GM23248 (cell line): ENCODE measurements at regions not wholly inside any gene's neighbourhood (a gene's known extent, or its start where the extent isn't known, plus 50 kb on each side); places are given as distances from the start of the nearest gene placed in this dataset.

ENCODE experiments used
- DNase-seq: peaks from one replicate; pipeline ENCODE4 v3.0.0-alpha.2; 2015
- H2AFZ ChIP-seq: fragments of 200-600 bp; sonication (generic); 2 replicates; pipeline ENCODE4 v1.6.1; 2016; ENCODE audit warnings: antibody characterized with exemption
- H3F3A ChIP-seq: fragments of 200-600 bp; sonication (generic); 2 replicates; pipeline ENCODE4 v1.6.1; 2016; ENCODE audit warnings: mild to moderate bottlenecking, antibody characterized with exemption, mixed run types; ENCODE audit not compliant: insufficient read depth
- H3K27ac ChIP-seq: fragments of 200-600 bp; sonication (generic); 2 replicates; pipeline ENCODE4 v1.5.1; 2016; ENCODE audit warnings: mild to moderate bottlenecking
- H3K27me3 ChIP-seq: fragments of 200-600 bp; sonication (generic); replicated peaks from 2 replicates; pipeline ENCODE4 v1.6.1; 2016; ENCODE audit warnings: mild to moderate bottlenecking; ENCODE audit not compliant: insufficient read depth
- H3K36me3 ChIP-seq: fragments of 200-600 bp; sonication (generic); 2 replicates; pipeline ENCODE4 v1.6.1; 2016; ENCODE audit warnings: low read depth, mild to moderate bottlenecking
- H3K4me1 ChIP-seq: fragments of 200-600 bp; sonication (generic); 2 replicates; pipeline ENCODE4 v1.6.1; 2016; ENCODE audit warnings: mild to moderate bottlenecking; ENCODE audit not compliant: insufficient read depth
- H3K4me2 ChIP-seq: fragments of 200-600 bp; sonication (generic); one replicate; pipeline ENCODE4 v1.6.1; 2016; ENCODE audit warnings: mild to moderate bottlenecking; ENCODE audit not compliant: unreplicated experiment
- H3K4me3 ChIP-seq: fragments of 200-600 bp; sonication (generic); 2 replicates; pipeline ENCODE4 v1.5.1; 2016; ENCODE audit warnings: mild to moderate bottlenecking
- H3K79me2 ChIP-seq: fragments of 200-600 bp; sonication (generic); 2 replicates; pipeline ENCODE4 v1.6.1; 2016; ENCODE audit warnings: mild to moderate bottlenecking; ENCODE audit not compliant: insufficient read depth
- H3K9ac ChIP-seq: fragments of 200-600 bp; sonication (generic); 2 replicates; pipeline ENCODE4 v1.6.1; 2016; ENCODE audit warnings: mild to moderate bottlenecking
- H3K9me2 ChIP-seq: fragments of 200-600 bp; sonication (generic); 2 replicates; pipeline ENCODE4 v1.6.1; 2016; ENCODE audit warnings: mixed run types, mild to moderate bottlenecking, moderate library complexity; ENCODE audit not compliant: insufficient read depth
- H3K9me3 ChIP-seq: fragments of 200-600 bp; sonication (generic); one replicate; pipeline ENCODE4 v1.6.1; 2017; ENCODE audit warnings: low read depth
- H4K20me1 ChIP-seq: fragments of 200-600 bp; sonication (generic); 2 replicates; pipeline ENCODE4 v1.6.0; 2016; ENCODE audit not compliant: insufficient read depth
- EZH2 ChIP-seq: fragments of 200-600 bp; sonication (generic); IDR thresholded peaks from 2 replicates; pipeline ENCODE4 v1.6.1; 2018; ENCODE audit warnings: antibody characterized with exemption, mild to moderate bottlenecking; ENCODE audit not compliant: insufficient read depth, poor library complexity, severe bottlenecking
- EZH2phosphoT487 ChIP-seq: fragments of 200-600 bp; sonication (generic); IDR thresholded peaks from 2 replicates; pipeline ENCODE4 v1.6.1; 2018; ENCODE audit warnings: antibody characterized with exemption, moderate library complexity, mild to moderate bottlenecking, low read depth; ENCODE audit not compliant: insufficient read depth
- WGBS, 2 experiments: methylation state at CpG; one replicate each; pipeline ENCODE4 v1.1.6; 2015 to 2017; ENCODE audit warnings: low lambda C conversion rate in 2 of 2, low coverage in 1 of 2; ENCODE audit errors: missing lambda C conversion rate in 2 of 2; 5-methylcytosine and 5-hydroxymethylcytosine counted together
- in situ Hi-C: fragments of 300-500 bp; cut with MboI; formaldehyde crosslinking; loops from 2 replicates; pipeline ENCODE4 v1.15.0; 2020

DNA sequence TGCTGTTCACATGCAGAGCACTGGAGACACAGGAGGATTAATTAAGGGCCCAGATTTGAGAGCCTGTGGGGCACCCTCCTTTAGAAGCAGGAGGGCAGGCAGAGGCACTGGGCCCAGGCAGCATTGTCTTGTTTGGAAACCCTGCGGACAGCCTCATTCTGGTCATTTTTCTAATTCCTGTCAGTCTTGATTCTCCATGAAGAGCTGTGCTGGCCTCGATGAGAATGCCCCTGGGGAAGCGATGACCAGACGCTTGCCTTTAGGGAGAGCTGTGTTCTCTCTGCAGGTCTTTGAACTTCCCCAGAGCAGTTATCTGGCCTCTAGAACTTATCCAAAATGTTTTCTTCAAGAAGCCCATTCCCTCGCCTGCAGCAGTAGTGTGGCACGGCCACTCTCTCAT lies 117.8 kb upstream of the PTCH1 start:
- Histone ChIP-seq H3K79me2 (no peaks in the 10 kb centered on the region), H3K4me2 (no peak overlapping the region), H2AFZ (no peak overlapping the region), H3K9me2 (no peaks in the 10 kb centered on the region), H3K27ac (no peak overlapping the region), H3K9ac (no peak overlapping the region), H3K4me1 (no peaks in the 10 kb centered on the region), H3K4me3 (no peak overlapping the region), H3K27me3 (no peaks in the 10 kb centered on the region; the same call in none of the 2 replicates), H3K9me3 (no peaks in the 10 kb centered on the region), H3K36me3 (no peaks in the 10 kb centered on the region), H3F3A (no peaks in the 10 kb centered on the region), H4K20me1 (no peaks in the 10 kb centered on the region)
- in situ Hi-C loops: no loop called here
- no peak for DNase-seq
- 31% methylated on average over 6 of the region's 6 CpGs for WGBS, 2 experiments
- no peak for TF ChIP-seq EZH2
- TF ChIP-seq EZH2phosphoT487: no peak

DNA sequence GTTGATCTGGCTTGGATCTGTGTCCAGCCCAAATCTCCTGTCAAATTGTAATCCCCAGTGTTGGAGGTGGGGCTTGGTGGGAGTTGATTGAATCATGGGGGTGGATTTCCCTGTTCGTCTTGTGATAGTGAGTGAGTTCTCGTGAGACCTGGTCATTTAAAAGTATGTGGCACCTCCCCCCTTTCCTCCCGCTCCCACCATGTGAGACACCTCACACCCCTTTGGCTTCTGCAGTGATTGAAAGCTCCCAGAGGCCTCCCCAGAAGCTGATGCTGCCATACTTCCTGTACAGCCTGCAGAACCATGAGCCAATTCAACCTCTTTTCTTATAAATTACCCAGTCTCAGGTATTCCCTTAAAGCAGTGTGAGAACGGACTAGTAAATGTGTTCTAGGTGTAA lies 117.3 kb upstream of the PTCH1 start:
- Histone ChIP-seq H3K9me3 (no peaks in the 10 kb centered on the region), H3K27me3 (no peaks in the 10 kb centered on the region; the same call in none of the 2 replicates), H3K4me1 (no peaks in the 10 kb centered on the region), H2AFZ (no peak overlapping the region), H3K36me3 (no peaks in the 10 kb centered on the region), H3K27ac (no peak overlapping the region), H3K9me2 (no peaks in the 10 kb centered on the region), H3K4me3 (no peak overlapping the region), H3F3A (no peaks in the 10 kb centered on the region), H4K20me1 (no peaks in the 10 kb centered on the region), H3K79me2 (no peaks in the 10 kb centered on the region), H3K4me2 (no peak overlapping the region), H3K9ac (no peak overlapping the region)
- DNase-seq: no peak
- TF ChIP-seq EZH2 (no peak), EZH2phosphoT487 (no peak)
- 30 to 36% methylated on average over 4 of the region's 4 CpGs for WGBS, 2 experiments
- in situ Hi-C loops: no loop called here

- no peaks in the 10 kb centered on the region for H3F3A ChIP-seq
Observed at GRCh38 chr9:95629585-95629984, 112.8 kb upstream of the PTCH1 start.

GRCh38 chr9:95627802-95628201 lies 111.0 kb upstream of the PTCH1 start:
- DNase-seq: no peak
- Histone ChIP-seq H3F3A (no peaks in the 10 kb centered on the region), H3K79me2 (no peaks in the 10 kb centered on the region), H3K9me2 (no peaks in the 10 kb centered on the region), H3K4me1 (no peaks in the 10 kb centered on the region), H3K4me2 (no peak overlapping the region), H3K36me3 (no peaks in the 10 kb centered on the region), H2AFZ (no peak overlapping the region), H3K27ac (no peak overlapping the region), H3K27me3 (no peaks in the 10 kb centered on the region), H3K4me3 (no peak overlapping the region), H3K9me3 (no peaks in the 10 kb centered on the region), H4K20me1 (no peaks in the 10 kb centered on the region), H3K9ac (no peak overlapping the region)
- 39 to 46% methylated on average over 8 of the region's 8 CpGs for WGBS, 2 experiments
- TF ChIP-seq EZH2phosphoT487 (no peak), EZH2 (no peak)
- in situ Hi-C loops: no loop called here

More at GRCh38 chr9:95629585-95629984, 112.8 kb upstream of the PTCH1 start:
- Histone ChIP-seq H3K79me2 (no peaks in the 10 kb centered on the region), H3K4me2 (no peak overlapping the region), H3K9ac (no peak overlapping the region), H3K27me3 (no peaks in the 10 kb centered on the region), H4K20me1 (no peaks in the 10 kb centered on the region), H3K4me3 (no peak overlapping the region), H3K9me2 (no peaks in the 10 kb centered on the region), H3K36me3 (no peaks in the 10 kb centered on the region), H3K27ac (no peak overlapping the region), H2AFZ (no peak overlapping the region), H3K9me3 (no peaks in the 10 kb centered on the region), H3K4me1 (no peaks in the 10 kb centered on the region)
- TF ChIP-seq EZH2 (no peak), EZH2phosphoT487 (no peak)
- in situ Hi-C loops: no loop called here
- no peak for DNase-seq
- 71 to 72% methylated on average over 6 of the region's 6 CpGs for whole genome bisulfite sequencing, 2 experiments

GRCh38 chr9:95626885-95627558 lies 110.3 kb upstream of the PTCH1 start:
- peak; percentile 20 for DNase-seq
- Histone ChIP-seq H3K27ac (no peak overlapping the region), H3K4me2 (no peak overlapping the region), H3K79me2 (no peaks in the 10 kb centered on the region), H3K27me3 (no peaks in the 10 kb centered on the region), H3K9ac (no peak overlapping the region), H2AFZ (no peak overlapping the region), H3K4me3 (no peak overlapping the region), H3K4me1 (no peaks in the 10 kb centered on the region), H4K20me1 (no peaks in the 10 kb centered on the region), H3K9me3 (no peaks in the 10 kb centered on the region), H3K36me3 (no peaks in the 10 kb centered on the region), H3F3A (no peaks in the 10 kb centered on the region), H3K9me2 (no peaks in the 10 kb centered on the region)
- no peak for TF ChIP-seq EZH2phosphoT487
- no peak for TF ChIP-seq EZH2
- in situ Hi-C loops: no loop called here
- 39 to 47% methylated on average over 21 of the region's 21 CpGs for WGBS, 2 experiments
